ENCODE measurements at regions not wholly inside any gene's neighbourhood (a gene's known extent, or its start where the extent isn't known, plus 50 kb on each side); places are given as distances from the start of the nearest gene placed in this dataset.

DNA sequence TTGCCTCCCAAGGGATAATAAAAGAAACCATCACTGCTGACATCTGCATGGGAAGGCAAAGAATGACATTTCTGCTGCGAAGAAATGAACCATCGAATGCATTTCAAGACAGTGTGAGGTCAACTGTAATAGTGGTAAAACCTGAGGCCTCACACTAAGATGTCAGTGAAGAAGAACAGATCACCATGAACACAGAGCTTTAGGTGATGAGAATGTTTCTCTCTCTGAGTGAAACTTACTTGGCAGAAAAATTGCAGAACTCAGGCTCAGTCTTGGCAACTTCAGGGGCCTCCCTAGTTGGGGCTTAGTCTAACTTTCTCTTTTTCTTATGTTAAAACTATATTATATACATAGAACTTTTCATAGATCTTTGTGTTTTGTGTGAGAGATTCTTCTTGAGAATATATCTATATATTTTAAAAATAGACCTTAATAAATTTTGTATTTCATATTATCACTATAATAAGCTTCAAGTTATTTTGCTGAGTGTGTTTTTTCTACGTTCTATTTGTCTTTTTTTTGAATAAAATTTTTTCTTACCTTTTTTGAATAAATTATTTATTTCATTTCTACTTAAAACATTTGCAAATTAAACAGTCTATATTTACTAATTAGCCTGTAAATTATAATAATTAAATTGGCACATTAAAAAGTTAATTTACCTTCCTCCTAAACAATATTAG, 427.5 kb upstream of the TRIB2 start:
- no peak overlapping the region for H3K9ac ChIP-seq
- H4K20me1 ChIP-seq (ENCODE audit: low read depth): no peaks in the 10 kb centered on the region
- Mint-ChIP-seq H3K4me3 (no peak overlapping the region), H3K27ac (no peak overlapping the region), H3K27me3 (ENCODE audit: insufficient read depth, low read depth) (no peaks in the 10 kb centered on the region), H3K4me1 (no peaks in the 10 kb centered on the region), H3K9me3 (peaks cover 3% of the 10 kb centered on the region), H3K36me3 (no peaks in the 10 kb centered on the region)
- no peak overlapping the region for H3K27ac ChIP-seq
- no peaks in the 10 kb centered on the region for H3F3A ChIP-seq (ENCODE audit: low read depth)
- H3K27me3 ChIP-seq: no peaks in the 10 kb centered on the region
- H2AFZ ChIP-seq (replicated peaks): no peak overlapping the region
- no peak overlapping the region for H3K4me3 ChIP-seq
- no peaks in the 10 kb centered on the region for H3K4me1 ChIP-seq
- H3K36me3 ChIP-seq: no peaks in the 10 kb centered on the region
- no peak overlapping the region for H3K4me2 ChIP-seq
- TF ChIP-seq EZH2phosphoT487 (IDR thresholded peaks at IDR 0.05) (no peak), EZH2 (IDR thresholded peaks at IDR 0.05) (no peak)
- TF ChIP-seq, protein P1, sequence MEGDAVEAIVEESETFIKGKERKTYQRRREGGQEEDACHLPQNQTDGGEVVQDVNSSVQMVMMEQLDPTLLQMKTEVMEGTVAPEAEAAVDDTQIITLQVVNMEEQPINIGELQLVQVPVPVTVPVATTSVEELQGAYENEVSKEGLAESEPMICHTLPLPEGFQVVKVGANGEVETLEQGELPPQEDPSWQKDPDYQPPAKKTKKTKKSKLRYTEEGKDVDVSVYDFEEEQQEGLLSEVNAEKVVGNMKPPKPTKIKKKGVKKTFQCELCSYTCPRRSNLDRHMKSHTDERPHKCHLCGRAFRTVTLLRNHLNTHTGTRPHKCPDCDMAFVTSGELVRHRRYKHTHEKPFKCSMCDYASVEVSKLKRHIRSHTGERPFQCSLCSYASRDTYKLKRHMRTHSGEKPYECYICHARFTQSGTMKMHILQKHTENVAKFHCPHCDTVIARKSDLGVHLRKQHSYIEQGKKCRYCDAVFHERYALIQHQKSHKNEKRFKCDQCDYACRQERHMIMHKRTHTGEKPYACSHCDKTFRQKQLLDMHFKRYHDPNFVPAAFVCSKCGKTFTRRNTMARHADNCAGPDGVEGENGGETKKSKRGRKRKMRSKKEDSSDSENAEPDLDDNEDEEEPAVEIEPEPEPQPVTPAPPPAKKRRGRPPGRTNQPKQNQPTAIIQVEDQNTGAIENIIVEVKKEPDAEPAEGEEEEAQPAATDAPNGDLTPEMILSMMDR (IDR thresholded peaks at IDR 0.05): no peak
- H3K79me2 ChIP-seq (ENCODE audit: low read depth): no peaks in the 10 kb centered on the region
- DNase-seq (ENCODE audit: low spot score): no peak
- no peaks in the 10 kb centered on the region for H3K9me3 ChIP-seq (ENCODE audit: low read depth)

DNA sequence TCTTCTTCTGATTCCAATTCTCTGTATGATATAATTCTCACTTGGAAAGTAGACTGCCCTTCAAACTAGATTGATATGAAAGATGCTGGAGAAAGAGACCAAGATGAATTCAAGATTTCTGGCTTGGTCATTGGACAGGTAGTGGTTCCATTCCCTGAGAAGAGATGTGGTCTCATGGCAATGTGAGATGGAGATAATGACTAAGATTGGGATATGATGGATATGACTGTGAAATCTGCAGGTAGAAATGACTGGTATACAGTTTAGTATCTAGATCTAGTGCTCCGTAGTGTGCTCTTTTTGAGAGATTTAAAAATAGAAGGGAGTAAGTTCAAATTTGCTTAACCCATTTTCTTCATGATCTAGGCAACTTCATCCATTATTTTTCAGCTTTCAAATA, 425.4 kb upstream of the TRIB2 start:
- Histone ChIP-seq H3K9ac (no peak overlapping the region), H3K27ac (no peak overlapping the region)
- H3K27ac Mint-ChIP-seq: no peak overlapping the region

DNA sequence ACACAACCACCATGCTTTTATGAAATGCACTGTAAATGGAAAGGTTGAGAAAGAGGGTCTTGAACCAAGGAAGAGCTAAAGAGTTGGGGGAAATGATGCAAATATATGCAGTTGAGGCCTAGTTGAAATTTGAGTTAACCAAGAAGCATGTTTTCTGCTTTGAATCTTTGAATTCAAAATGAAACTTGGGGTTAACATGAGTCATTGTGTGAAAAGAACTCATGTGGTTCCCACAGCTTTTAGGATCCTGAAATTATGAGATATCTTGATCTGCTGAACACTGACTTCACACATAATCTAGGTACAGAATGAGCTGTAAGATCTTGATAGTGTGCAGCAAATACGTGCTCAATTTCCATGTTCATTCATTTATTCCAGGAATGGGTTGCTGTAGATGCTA, 422.9 kb upstream of the TRIB2 start:
- DNase-seq (ENCODE audit: low spot score): no peak
- TF ChIP-seq EZH2 (IDR thresholded peaks at IDR 0.05) (no peak), EZH2phosphoT487 (IDR thresholded peaks at IDR 0.05) (no peak)
- TF ChIP-seq, protein P1 (IDR thresholded peaks at IDR 0.05): no peak
- H3K9me3 Mint-ChIP-seq: no peaks in the 10 kb centered on the region
- no peak overlapping the region for H3K27ac ChIP-seq
- H4K20me1 ChIP-seq (ENCODE audit: low read depth): no peaks in the 10 kb centered on the region
- H3K9ac ChIP-seq: no peak overlapping the region
- H3K4me1 Mint-ChIP-seq: no peaks in the 10 kb centered on the region
- H3K4me1 ChIP-seq: no peaks in the 10 kb centered on the region
- H3K4me3 ChIP-seq: no peak overlapping the region
- peaks cover 9% of the 10 kb centered on the region for H3K27me3 Mint-ChIP-seq (ENCODE audit: insufficient read depth, low read depth)
- H3K36me3 Mint-ChIP-seq: no peaks in the 10 kb centered on the region
- H3K27ac Mint-ChIP-seq: no peak overlapping the region
- H3K4me3 Mint-ChIP-seq: no peak overlapping the region
- no peak overlapping the region for H2AFZ ChIP-seq (replicated peaks)
- no peaks in the 10 kb centered on the region for H3K27me3 ChIP-seq
- H3K36me3 ChIP-seq: no peaks in the 10 kb centered on the region
- no peak overlapping the region for H3K4me2 ChIP-seq
- no peaks in the 10 kb centered on the region for H3F3A ChIP-seq (ENCODE audit: low read depth)
- no peaks in the 10 kb centered on the region for H3K9me3 ChIP-seq (ENCODE audit: low read depth)
- no peaks in the 10 kb centered on the region for H3K79me2 ChIP-seq (ENCODE audit: low read depth)

More for the DNA sequence above, 425.4 kb upstream of the TRIB2 start:
- Histone ChIP-seq H3F3A (ENCODE audit: low read depth) (no peaks in the 10 kb centered on the region), H3K36me3 (no peaks in the 10 kb centered on the region), H4K20me1 (ENCODE audit: low read depth) (no peaks in the 10 kb centered on the region), H3K9me3 (ENCODE audit: low read depth) (no peaks in the 10 kb centered on the region), H3K4me1 (no peaks in the 10 kb centered on the region), H2AFZ (replicated peaks) (no peak overlapping the region), H3K79me2 (ENCODE audit: low read depth) (no peaks in the 10 kb centered on the region), H3K27me3 (no peaks in the 10 kb centered on the region), H3K4me2 (no peak overlapping the region), H3K4me3 (no peak overlapping the region)
- no peak overlapping the region for H3K4me3 Mint-ChIP-seq
- H3K4me1 Mint-ChIP-seq: no peaks in the 10 kb centered on the region
- no peaks in the 10 kb centered on the region for H3K36me3 Mint-ChIP-seq
- H3K9me3 Mint-ChIP-seq: no peaks in the 10 kb centered on the region
- H3K27me3 Mint-ChIP-seq (ENCODE audit: insufficient read depth, low read depth): peaks cover 3% of the 10 kb centered on the region
- no peak for TF ChIP-seq EZH2 (IDR thresholded peaks at IDR 0.05)
- TF ChIP-seq, protein P1 (IDR thresholded peaks at IDR 0.05): no peak
- DNase-seq (ENCODE audit: low spot score): no peak
